ENCODE measurements at regions not wholly inside any gene's neighbourhood (a gene's known extent, or its start where the extent isn't known, plus 50 kb on each side); places are given as distances from the start of the nearest gene placed in this dataset.
"Not testable (repeated sequence)": the region's sequence is repeated elsewhere in the genome, so short reads cannot be mapped to it uniquely, and the experiment has no call there.

- not testable (repeated sequence) for DNase-seq (ENCODE audit: low read depth, low spot score)
Observed at GRCh38 chr6:44037276-44037675, 90.0 kb downstream of the MRPL14 start.

GRCh38 chr6:44036699-44037101 lies 90.6 kb downstream of the MRPL14 start:
- no peak for DNase-seq (ENCODE audit: low read depth, low spot score)

- no peak for DNase-seq (ENCODE audit: low read depth, low spot score)
Observed at GRCh38 chr6:44036196-44036595, 91.1 kb downstream of the MRPL14 start.

GRCh38 chr6:44035621-44036020 lies 91.6 kb downstream of the MRPL14 start:
- DNase-seq (ENCODE audit: low read depth, low spot score): no peak

DNA sequence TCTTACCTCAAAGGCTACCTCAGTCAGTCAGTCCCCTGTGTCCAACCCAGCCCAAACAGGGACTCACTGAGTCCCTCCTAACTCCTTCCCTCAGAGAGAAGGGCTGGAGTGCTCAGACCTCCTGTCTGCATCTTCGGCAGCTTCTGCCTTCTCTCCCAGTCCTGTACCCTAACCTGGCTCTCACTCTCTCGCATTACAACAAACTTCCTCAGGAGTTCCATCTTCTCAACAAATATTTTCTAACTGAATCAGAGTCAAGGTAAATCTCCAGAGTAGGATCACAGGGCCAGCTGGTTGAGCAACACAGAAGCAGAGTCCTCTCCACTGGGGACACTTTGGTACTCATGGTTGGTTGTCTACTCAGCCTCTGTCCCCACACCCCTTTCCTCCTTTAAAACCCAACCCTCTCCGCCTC lies 92.3 kb downstream of the MRPL14 start:
- DNase-seq (ENCODE audit: low read depth, low spot score): no peak

GRCh38 chr6:44034391-44034861 lies 92.8 kb downstream of the MRPL14 start:
- no peak for DNase-seq (ENCODE audit: low read depth, low spot score)

DNA sequence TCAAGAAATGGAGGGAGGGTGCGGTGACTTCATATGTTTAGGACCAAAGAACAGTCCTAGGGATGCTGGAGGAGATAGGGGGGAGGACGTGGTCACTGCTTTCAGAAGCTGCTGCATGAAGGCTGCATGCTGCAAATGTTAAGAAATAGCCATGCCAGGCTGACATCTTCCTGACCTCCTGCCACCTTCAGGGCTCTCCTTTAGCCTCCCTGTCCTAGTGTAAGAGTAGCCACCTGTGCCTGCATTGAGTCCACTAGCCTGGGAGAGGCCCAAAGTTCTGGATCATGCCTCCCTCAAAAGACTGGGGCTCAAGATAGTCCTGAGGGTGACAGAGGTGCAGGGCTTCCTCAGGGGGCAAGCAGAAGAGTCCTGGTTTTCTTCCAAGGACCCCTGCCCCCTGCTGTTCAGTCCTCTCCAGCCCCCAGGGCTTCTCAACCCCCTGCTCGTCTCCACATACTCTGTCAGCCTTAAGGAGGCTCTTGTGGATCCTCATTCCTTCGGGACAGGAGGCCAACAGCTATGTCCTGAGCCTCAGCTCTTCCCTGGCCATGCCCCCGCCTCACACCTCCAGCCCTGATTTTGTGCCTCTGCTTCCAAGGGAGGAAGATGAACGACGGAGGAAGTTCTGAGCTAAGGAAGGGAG lies 96.3 kb downstream of the MRPL14 start:
- DNase-seq (ENCODE audit: low read depth, low spot score): no peak

DNA sequence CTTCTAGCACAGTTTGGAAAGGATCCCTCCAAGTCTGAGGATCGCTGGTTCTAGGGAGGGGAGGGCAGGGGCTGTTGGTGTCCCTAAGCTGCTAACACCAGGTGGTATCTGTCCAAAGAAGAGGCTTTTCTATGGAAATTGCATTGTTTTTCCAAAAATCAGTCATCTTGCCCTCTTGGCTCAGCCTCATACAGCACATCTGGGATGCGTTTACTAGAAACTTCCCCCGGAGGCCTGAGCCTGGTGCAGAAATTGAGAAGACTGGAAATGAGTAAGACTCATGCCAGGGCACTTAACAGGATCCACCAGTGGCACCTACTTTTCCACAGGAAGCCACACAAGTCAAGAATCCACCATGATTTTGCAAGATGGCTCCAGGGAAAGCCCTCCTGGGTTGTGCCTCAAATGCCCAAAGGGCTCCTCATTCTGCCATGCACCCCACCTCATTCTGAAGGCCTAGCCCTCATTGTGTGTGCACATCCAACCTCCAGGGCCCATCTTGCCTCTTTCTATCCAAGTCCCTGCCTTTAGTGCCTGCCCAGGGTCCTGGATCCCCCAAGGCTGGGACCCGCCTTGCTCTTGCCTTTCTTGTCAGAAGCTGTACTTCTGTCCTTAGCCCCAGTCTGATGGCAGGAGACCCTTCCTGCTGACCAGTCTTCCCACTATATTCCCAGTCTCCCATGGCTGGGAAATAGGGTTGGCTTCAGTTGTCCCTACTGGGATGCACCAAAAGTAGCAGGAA lies 97.6 kb downstream of the MRPL14 start:
- no peak for DNase-seq (ENCODE audit: low read depth, low spot score)

DNA sequence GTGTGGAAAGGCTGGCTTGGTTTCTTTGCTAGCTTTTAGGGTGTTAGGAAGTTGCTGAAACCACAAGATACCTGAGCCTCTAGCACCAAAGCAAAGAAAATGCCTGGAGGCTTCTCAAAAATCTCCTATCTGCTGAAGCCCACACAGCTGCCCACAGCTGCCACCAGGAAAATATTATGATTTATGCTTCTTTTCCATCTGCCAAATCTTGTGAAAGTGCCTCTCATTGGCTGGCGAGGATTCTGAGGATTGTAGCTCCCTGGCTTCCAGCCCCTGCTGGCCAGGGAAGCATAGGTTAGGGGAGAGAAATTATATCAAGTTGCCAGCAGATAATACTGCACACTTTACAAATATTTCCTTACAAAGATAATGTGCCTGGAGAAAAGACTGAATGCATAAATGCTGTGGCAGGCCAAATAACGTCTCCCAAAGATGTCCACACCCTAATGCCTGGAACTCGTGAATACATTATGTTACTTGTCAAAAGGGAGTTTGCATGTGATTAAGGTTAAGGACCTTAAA lies 98.4 kb downstream of the MRPL14 start:
- no peak for DNase-seq (ENCODE audit: low read depth, low spot score)

GRCh38 chr6:44025226-44025625 lies 102.0 kb downstream of the MRPL14 start:
- DNase-seq (ENCODE audit: low read depth, low spot score): no peak

DNA sequence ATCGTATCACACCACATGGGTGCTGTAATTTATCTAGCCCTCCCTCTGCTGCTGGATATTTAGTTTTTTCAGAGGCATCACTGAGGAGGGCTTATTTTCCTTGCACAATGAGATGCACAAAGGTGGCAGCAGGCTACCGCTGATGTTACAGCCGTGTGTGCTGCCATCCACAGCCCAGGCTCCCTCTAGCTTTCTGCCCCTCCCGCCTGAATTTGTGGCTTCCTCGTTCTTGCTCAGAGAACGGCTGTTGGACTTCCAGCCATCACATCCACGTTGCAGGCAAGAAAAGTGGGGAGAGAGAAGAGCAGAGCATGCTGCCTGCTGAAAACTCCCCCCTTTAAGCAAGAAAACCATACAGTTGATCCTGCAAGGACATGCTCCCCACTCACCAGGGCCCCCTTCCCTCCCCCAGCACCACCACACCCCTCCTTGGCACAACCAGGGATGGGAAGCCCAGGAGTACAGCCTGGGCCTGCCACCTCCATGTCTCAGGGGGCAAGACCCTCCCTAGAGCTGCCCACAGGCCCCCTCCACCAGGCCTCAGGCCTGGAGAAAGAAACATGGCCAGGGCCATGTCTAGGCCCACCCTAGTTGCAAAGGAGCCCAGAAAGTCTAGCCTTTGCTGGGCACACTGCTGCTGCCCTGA lies 102.6 kb downstream of the MRPL14 start:
- no peak for DNase-seq (ENCODE audit: low read depth, low spot score)

DNA sequence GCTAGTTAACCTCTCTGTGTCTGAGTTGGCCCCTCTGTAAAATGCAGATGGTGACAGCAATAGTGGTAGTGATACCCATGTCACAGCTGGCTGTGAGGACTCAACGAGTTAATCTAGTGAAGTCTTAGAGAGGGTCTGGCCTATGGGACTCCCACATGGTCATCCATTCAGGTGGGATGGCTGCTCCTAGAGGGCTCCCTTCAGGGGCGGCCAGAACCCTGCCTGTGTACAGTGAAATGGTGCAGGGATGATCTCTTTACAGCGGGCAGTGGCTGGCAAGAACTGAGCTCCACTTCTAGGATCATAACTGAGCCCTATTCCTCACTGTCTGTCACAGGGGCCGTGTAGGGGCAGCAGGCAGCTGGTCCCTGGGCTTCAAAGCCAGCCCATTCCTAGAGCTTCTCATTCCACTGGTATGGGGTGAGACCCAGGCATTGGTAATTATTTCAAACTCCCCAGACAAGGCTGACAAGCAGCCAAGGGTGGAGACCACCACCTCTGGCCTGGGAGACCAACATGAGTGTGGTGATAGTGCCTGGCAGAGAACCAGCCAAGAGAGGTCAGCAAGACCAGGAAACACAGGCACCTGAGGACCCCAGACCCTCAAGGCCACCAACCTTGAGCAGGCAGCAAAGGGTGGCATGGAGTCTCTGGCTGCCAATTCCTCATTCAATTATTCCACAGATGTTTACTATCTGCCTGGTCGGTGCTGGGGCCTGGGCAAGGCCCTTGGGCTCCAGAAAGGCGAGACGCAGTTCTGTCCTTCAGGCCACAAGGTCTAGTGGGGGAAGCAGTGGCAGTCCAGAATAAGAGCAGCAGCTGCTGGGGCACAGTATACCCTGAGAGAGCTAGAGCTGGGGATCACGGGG lies 103.4 kb downstream of the MRPL14 start:
- no peak for DNase-seq (ENCODE audit: low read depth, low spot score)

GRCh38 chr6:44022671-44023352 lies 104.4 kb downstream of the MRPL14 start:
- DNase-seq (ENCODE audit: low read depth, low spot score): no peak

DNA sequence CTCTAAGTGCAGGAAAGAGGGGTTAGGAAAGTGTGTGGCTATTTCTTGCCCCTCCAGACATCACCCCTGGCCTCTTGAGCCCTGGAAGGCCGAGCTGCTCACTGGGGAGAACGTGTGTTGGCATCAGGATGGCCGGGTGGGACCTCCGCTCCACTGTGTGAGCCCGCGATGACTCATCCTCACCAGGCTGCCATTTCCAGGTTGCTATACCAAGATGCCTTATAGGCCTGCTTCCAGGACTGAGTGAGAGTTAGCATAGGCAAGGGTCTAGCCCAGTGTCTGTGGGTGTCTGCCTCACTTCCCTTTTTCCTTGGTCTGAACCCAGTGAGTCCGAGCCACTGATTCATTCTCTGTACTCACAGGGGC lies 105.0 kb downstream of the MRPL14 start:
- no peak for DNase-seq (ENCODE audit: low read depth, low spot score)

DNA sequence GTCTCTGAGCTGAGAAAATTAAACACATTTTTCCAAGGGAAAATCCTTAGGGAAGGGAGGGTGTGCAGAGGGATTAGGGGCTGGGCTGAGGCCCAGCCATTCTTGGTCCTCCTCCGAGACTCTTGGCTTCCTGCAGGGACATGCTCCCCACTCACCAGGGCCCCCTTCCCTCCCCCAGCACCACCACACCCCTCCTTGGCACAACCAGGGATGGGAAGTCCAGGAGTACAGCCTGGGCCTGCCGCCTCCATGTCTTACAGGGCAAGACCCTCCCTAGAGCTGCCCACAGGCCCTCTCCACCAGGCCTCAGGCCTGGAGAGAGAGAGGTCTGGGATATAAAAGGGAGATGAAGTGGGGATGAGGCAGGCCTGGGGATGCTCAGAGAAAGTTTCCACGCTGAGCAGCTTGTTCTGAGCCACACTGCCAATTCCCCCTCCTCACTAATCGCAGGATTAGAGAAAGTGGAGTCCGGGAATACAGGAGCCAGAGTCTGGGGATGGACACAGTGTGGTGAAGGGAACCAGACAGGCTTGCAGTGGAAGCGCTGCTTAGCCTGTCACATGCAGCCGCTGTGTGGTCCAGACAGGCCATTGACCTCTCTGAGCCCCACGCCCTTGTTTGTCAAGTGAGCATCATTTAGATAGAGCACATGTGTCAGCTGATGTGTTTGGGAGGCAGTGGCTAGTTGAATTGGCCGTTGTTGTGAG lies 105.5 kb downstream of the MRPL14 start:
- no peak for DNase-seq (ENCODE audit: low read depth, low spot score)

- DNase-seq (ENCODE audit: low read depth, low spot score): no peak
Observed at GRCh38 chr6:44020664-44021425, 106.4 kb downstream of the MRPL14 start.

GRCh38 chr6:44020148-44020547 lies 107.1 kb downstream of the MRPL14 start:
- DNase-seq (ENCODE audit: low read depth, low spot score): no peak

DNA sequence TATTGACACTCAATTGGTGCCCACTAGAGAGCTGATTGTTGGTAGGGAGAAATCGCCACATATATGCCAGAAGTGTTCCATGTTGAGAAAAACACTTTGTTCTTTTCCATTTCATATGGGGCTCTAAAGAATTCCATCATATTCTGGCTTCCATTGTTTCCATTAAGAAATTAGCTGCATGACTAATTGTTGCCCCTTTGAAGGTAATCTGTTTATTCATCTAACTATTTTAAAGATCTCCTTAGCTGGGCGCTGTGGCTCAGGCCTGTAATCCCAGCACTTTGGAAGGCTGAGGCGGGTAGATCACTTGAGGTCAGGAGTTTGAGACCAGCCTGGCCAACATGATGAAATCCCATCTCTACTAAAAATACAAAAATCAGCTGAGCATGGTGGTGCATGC lies 109.9 kb downstream of the MRPL14 start:
- DNase-seq (ENCODE audit: low read depth, low spot score): not testable (repeated sequence)

DNA sequence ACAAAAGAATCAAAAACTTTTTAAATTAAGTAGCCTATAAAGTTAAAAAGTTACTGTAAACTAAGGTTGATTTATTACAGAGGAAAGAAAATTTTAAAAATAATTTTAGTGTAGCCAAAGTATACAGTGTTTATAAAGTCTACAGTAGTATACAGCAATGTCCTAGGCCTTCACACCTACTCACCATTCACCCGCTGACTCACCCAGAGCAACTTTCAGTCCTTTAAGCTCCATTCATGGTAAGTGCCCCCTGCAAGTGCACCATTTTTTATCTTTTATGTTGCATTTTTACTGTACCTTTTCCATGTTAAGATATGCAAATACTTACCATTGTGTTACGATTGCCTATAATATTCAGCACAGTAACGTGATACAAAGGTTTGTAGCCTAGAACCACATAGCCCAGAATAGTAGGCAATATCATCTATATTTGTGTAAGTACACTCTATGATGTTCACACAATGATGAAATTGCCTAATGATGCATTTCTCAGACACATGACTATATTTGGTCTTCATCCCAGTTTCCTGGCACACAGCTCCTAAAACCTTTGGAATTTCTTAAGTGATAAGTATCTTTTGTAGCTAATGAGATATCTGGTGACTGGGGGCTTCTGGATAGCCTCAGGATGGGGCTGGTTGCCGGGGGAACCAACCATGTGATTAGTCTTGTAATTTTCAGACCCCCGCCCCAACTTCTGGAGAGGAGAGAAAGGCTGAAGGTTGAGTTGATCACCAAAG lies 111.0 kb downstream of the MRPL14 start:
- no peak for DNase-seq (ENCODE audit: low read depth, low spot score)

Measured in smooth muscle cell of the brain vasculature (primary cell).